OCI-LY3 (cell line): ENCODE measurements at regions not wholly inside any gene's neighbourhood (a gene's known extent, or its start where the extent isn't known, plus 50 kb on each side); places are given as distances from the start of the nearest gene placed in this dataset.

Experiments
- CTCF ChIP-seq: fragments of 200-600, 300-600 bp; sonication (generic); IDR thresholded peaks from 2 replicates; pipeline ENCODE4 v1.5.1; 2014; ENCODE audit warnings: antibody characterized with exemption, low read length, low read depth
- EZH2phosphoT487 ChIP-seq: fragments of 200-600 bp; shearing (Covaris generic); IDR thresholded peaks from 2 replicates; pipeline ENCODE4 v1.6.1; 2018; ENCODE audit warnings: antibody characterized with exemption, mixed run types, low read depth

DNA sequence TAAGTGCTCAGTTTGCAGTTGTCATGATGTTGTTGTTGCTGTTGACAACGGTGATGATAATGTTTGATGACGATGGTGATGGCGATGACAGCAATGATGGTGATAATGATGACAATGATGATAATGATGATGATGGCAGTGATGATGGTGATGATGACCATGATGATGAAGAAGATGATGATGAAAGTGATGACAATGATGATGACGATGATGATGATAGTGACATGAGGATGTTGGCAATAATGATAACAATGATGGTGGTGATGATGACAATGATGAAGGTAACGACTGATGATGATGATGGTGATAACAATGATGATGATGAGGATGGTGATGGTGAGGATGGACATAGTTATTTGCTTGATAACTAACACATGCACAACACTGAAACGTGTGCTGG lies 778.5 kb downstream of the VRK1 start:
- TF ChIP-seq EZH2phosphoT487, result no peak
- no peak for TF ChIP-seq CTCF
